ENCODE measurements at regions not wholly inside any gene's neighbourhood (a gene's known extent, or its start where the extent isn't known, plus 50 kb on each side); places are given as distances from the start of the nearest gene placed in this dataset.

DNA sequence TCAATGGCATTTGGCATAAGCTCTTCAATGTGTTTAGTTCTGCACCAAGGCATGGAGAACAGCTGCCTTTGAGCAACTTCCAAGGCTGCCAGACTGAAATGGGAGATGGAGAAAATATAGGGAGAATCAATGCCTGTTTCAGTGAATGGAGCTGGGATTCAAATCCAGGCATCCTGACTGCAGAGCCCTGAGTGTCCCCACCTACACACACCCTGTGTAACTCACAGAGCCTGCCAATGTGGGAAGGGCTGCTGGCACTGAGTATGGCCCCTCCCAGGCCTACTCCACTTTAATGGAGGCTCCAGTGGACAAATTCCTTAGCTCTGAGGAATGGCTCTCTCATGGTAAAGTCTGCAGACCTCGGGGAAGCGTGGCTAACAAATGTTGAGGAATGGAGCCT is 145.6 kb upstream of the TNR start:
- no peak overlapping the region for H3K4me2 ChIP-seq (ENCODE audit: low read length)
- no peak overlapping the region for H3K23ac ChIP-seq (ENCODE audit: low read length)
- peak overlapping the region; percentile 69 for H3K56ac ChIP-seq (ENCODE audit: low read length)
- H3K4me1 ChIP-seq (ENCODE audit: control insufficient read depth, low read depth, low read length): peaks cover 8% of the 10 kb centered on the region
- H2AK5ac ChIP-seq (ENCODE audit: low read length): peak overlapping the region; percentile 71
- no peak overlapping the region for H3K4ac ChIP-seq (ENCODE audit: low read depth, low read length)
- no peaks in the 10 kb centered on the region for H3K79me1 ChIP-seq (ENCODE audit: low read length)
- H3K9ac ChIP-seq (ENCODE audit: low read length): no peak overlapping the region
- H3K36me3 ChIP-seq (ENCODE audit: control insufficient read depth, insufficient read depth, low read length): no peaks in the 10 kb centered on the region
- no peak overlapping the region for H3K4me3 ChIP-seq (ENCODE audit: low read length)
- no peak overlapping the region for H4K8ac ChIP-seq (ENCODE audit: low read depth, low read length)
- no peaks in the 10 kb centered on the region for H3K27me3 ChIP-seq (ENCODE audit: insufficient read depth, low read length, poor library complexity)
- no peak overlapping the region for H2BK5ac ChIP-seq (ENCODE audit: low read length)
- no CpG with 5 or more reads among the region's 2 CpGs for WGBS (ENCODE audit: extremely low coverage, insufficient coverage, low lambda C conversion rate)
- no peak overlapping the region for H3K27ac ChIP-seq (ENCODE audit: low read depth, low read length)
- H4K5ac ChIP-seq (ENCODE audit: low read length): no peak overlapping the region
- no peak overlapping the region for H2BK15ac ChIP-seq (replicated peaks; ENCODE audit: low read depth)
- H3K79me2 ChIP-seq (ENCODE audit: control insufficient read depth, insufficient read depth, low read length): no peaks in the 10 kb centered on the region
- peak overlapping the region; percentile 17 for H2BK120ac ChIP-seq (ENCODE audit: low read depth, low read length)
- DNase-seq: no peak
- H3K18ac ChIP-seq (ENCODE audit: low read length): no peak overlapping the region

DNA sequence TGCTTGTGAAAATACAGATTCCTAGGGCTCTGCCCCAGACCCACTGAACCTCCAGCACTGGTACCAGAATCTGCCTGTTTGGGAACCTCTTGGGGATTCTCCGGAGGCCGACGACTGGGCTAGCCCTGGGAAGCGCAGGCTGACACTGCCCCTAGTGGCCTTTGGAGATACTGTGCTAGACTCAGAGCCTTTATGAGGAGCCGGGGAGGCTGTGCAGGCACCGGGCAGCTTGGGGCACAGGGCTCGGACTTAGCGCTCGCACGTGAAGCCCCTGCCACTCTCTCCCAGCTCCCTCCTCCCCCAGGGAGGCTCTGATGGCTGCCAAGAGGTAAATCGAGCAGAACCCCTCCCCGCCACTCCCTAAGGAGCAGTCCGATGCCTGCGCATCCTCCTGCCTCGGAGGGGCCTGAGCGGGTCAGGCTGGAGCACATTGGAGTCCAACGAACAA is 144.6 kb upstream of the TNR start:
- Histone ChIP-seq H2BK120ac (ENCODE audit: low read depth, low read length) (no peak overlapping the region), H3K9ac (ENCODE audit: low read length) (no peak overlapping the region), H4K5ac (ENCODE audit: low read length) (no peak overlapping the region), H3K56ac (ENCODE audit: low read length) (peak overlapping the region; percentile 81), H3K4me1 (ENCODE audit: control insufficient read depth, low read depth, low read length) (peaks cover 4% of the 10 kb centered on the region), H3K4ac (ENCODE audit: low read depth, low read length) (no peak overlapping the region), H2BK5ac (ENCODE audit: low read length) (peak overlapping the region; percentile 2), H2BK15ac (replicated peaks; ENCODE audit: low read depth) (no peak overlapping the region), H3K4me2 (ENCODE audit: low read length) (no peak overlapping the region), H3K36me3 (ENCODE audit: control insufficient read depth, insufficient read depth, low read length) (no peaks in the 10 kb centered on the region), H3K27ac (ENCODE audit: low read depth, low read length) (no peak overlapping the region), H3K79me2 (ENCODE audit: control insufficient read depth, insufficient read depth, low read length) (no peaks in the 10 kb centered on the region), H3K27me3 (ENCODE audit: insufficient read depth, low read length, poor library complexity) (no peaks in the 10 kb centered on the region), H3K23ac (ENCODE audit: low read length) (no peak overlapping the region), H3K4me3 (ENCODE audit: low read length) (no peak overlapping the region), H2AK5ac (ENCODE audit: low read length) (no peak overlapping the region), H3K18ac (ENCODE audit: low read length) (peak overlapping the region; percentile 9), H3K79me1 (ENCODE audit: low read length) (no peaks in the 10 kb centered on the region), H4K8ac (ENCODE audit: low read depth, low read length) (no peak overlapping the region)
- WGBS (ENCODE audit: extremely low coverage, insufficient coverage, low lambda C conversion rate): no CpG with 5 or more reads among the region's 17 CpGs
- peak; percentile 93 for DNase-seq

DNA sequence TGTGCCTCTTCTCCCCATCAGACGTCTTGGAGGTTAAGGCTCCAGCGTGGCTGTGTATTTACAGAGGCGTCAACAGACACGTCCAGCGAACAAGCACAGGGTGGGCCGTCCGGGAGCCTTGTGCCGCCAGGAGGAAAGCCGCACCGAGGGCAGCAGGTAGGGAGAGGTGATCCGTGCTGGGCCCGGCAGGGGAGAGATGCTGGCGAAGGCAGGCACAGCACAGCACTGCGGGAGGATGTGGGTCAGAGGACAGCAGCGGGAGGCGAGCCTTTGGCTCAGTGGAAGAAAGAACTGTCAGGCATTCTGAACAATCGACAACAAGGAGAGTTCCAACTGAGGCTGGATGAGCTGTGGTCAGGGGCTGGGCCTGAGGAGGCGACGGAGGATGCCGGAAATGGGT is 144.1 kb upstream of the TNR start:
- H3K36me3 ChIP-seq (ENCODE audit: control insufficient read depth, insufficient read depth, low read length): no peaks in the 10 kb centered on the region
- H3K56ac ChIP-seq (ENCODE audit: low read length): peak overlapping the region; percentile 81
- H2BK5ac ChIP-seq (ENCODE audit: low read length): peak overlapping the region; percentile 61
- no peaks in the 10 kb centered on the region for H3K79me1 ChIP-seq (ENCODE audit: low read length)
- no peak overlapping the region for H3K27ac ChIP-seq (ENCODE audit: low read depth, low read length)
- peak overlapping the region; percentile 71 for H2AK5ac ChIP-seq (ENCODE audit: low read length)
- no peak overlapping the region for H3K4me2 ChIP-seq (ENCODE audit: low read length)
- H3K9ac ChIP-seq (ENCODE audit: low read length): peak overlapping the region; percentile 28
- no peaks in the 10 kb centered on the region for H3K79me2 ChIP-seq (ENCODE audit: control insufficient read depth, insufficient read depth, low read length)
- no peak overlapping the region for H3K4me3 ChIP-seq (ENCODE audit: low read length)
- no peak overlapping the region for H3K4ac ChIP-seq (ENCODE audit: low read depth, low read length)
- no peak overlapping the region for H3K23ac ChIP-seq (ENCODE audit: low read length)
- no CpG with 5 or more reads among the region's 20 CpGs for WGBS (ENCODE audit: extremely low coverage, insufficient coverage, low lambda C conversion rate)
- no peak for DNase-seq
- H3K4me1 ChIP-seq (ENCODE audit: control insufficient read depth, low read depth, low read length): peaks cover 4% of the 10 kb centered on the region
- H2BK120ac ChIP-seq (ENCODE audit: low read depth, low read length): no peak overlapping the region
- H3K27me3 ChIP-seq (ENCODE audit: insufficient read depth, low read length, poor library complexity): no peaks in the 10 kb centered on the region
- H2BK15ac ChIP-seq (replicated peaks; ENCODE audit: low read depth): no peak overlapping the region
- H4K8ac ChIP-seq (ENCODE audit: low read depth, low read length): no peak overlapping the region
- peak overlapping the region; percentile 2 for H3K18ac ChIP-seq (ENCODE audit: low read length)
- no peak overlapping the region for H4K5ac ChIP-seq (ENCODE audit: low read length)

DNA sequence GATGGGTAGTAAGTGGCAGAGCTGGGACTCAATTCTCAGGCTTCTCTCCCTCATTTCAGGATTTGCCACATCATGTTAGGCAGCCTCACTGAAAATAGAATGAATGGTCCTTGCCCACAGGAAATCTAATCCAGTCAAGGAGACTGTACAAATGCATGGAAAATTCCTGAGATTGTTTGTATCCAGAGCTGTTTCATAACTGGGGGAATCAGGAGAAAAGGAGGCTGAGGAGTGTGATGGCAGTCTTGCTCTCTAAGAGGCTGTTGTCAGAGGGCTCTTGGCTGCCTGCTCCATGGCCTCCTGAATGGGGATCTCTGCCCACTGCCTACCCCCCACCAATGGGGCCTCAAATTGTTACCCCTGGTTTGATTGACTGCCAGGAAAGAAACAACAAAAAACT is 141.9 kb upstream of the TNR start:
- no peak overlapping the region for H2BK120ac ChIP-seq (ENCODE audit: low read depth, low read length)
- no peak overlapping the region for H3K9ac ChIP-seq (ENCODE audit: low read length)
- H4K5ac ChIP-seq (ENCODE audit: low read length): no peak overlapping the region
- no peak overlapping the region for H3K4me2 ChIP-seq (ENCODE audit: low read length)
- no peaks in the 10 kb centered on the region for H3K27me3 ChIP-seq (ENCODE audit: insufficient read depth, low read length, poor library complexity)
- H3K79me1 ChIP-seq (ENCODE audit: low read length): no peaks in the 10 kb centered on the region
- peak overlapping the region; percentile 85 for H3K4ac ChIP-seq (ENCODE audit: low read depth, low read length)
- H3K18ac ChIP-seq (ENCODE audit: low read length): no peak overlapping the region
- no peak overlapping the region for H3K4me3 ChIP-seq (ENCODE audit: low read length)
- H2BK5ac ChIP-seq (ENCODE audit: low read length): no peak overlapping the region
- peak overlapping the region; percentile 35 for H3K56ac ChIP-seq (ENCODE audit: low read length)
- H3K23ac ChIP-seq (ENCODE audit: low read length): no peak overlapping the region
- H3K79me2 ChIP-seq (ENCODE audit: control insufficient read depth, insufficient read depth, low read length): no peaks in the 10 kb centered on the region
- H2AK5ac ChIP-seq (ENCODE audit: low read length): peak overlapping the region; percentile 31
- no peaks in the 10 kb centered on the region for H3K36me3 ChIP-seq (ENCODE audit: control insufficient read depth, insufficient read depth, low read length)
- H4K8ac ChIP-seq (ENCODE audit: low read depth, low read length): no peak overlapping the region
- no peak overlapping the region for H3K27ac ChIP-seq (ENCODE audit: low read depth, low read length)
- no peak for DNase-seq
- H3K4me1 ChIP-seq (ENCODE audit: control insufficient read depth, low read depth, low read length): peaks cover 4% of the 10 kb centered on the region
- no peak overlapping the region for H2BK15ac ChIP-seq (replicated peaks; ENCODE audit: low read depth)

DNA sequence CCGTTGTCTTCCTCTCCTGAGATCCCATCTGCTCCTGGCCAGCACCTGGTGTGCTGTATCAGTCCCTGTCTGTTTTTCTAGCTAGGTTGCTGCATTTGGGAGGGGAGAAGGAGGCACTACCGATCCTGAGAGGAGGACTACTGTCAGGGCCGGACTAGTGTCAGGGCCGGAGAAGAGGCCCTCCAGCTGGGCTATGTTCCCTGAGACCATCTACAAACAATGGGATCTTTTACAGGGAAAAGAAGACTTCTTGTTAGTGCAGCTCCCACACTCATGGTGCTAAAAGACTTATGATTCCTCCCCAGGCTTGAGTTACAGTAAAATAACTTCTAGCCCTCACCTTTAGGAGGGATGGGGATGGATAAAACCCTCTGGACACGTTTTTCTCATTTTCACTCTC is 141.0 kb upstream of the TNR start:
- no peaks in the 10 kb centered on the region for H3K79me1 ChIP-seq (ENCODE audit: low read length)
- DNase-seq: no peak
- peak overlapping the region; percentile 36 for H2BK5ac ChIP-seq (ENCODE audit: low read length)
- H3K27me3 ChIP-seq (ENCODE audit: insufficient read depth, low read length, poor library complexity): no peaks in the 10 kb centered on the region
- peaks cover 4% of the 10 kb centered on the region for H3K4me1 ChIP-seq (ENCODE audit: control insufficient read depth, low read depth, low read length)
- H2AK5ac ChIP-seq (ENCODE audit: low read length): no peak overlapping the region
- H3K36me3 ChIP-seq (ENCODE audit: control insufficient read depth, insufficient read depth, low read length): no peaks in the 10 kb centered on the region
- no peaks in the 10 kb centered on the region for H3K79me2 ChIP-seq (ENCODE audit: control insufficient read depth, insufficient read depth, low read length)
- no peak overlapping the region for H4K5ac ChIP-seq (ENCODE audit: low read length)
- WGBS (ENCODE audit: extremely low coverage, insufficient coverage, low lambda C conversion rate): no CpG with 5 or more reads among the region's 5 CpGs
- H3K18ac ChIP-seq (ENCODE audit: low read length): peak overlapping the region; percentile 11
- H3K56ac ChIP-seq (ENCODE audit: low read length): peak overlapping the region; percentile 57
- no peak overlapping the region for H3K4me3 ChIP-seq (ENCODE audit: low read length)
- no peak overlapping the region for H3K4me2 ChIP-seq (ENCODE audit: low read length)
- no peak overlapping the region for H3K9ac ChIP-seq (ENCODE audit: low read length)
- H3K23ac ChIP-seq (ENCODE audit: low read length): no peak overlapping the region
- no peak overlapping the region for H2BK120ac ChIP-seq (ENCODE audit: low read depth, low read length)
- no peak overlapping the region for H3K27ac ChIP-seq (ENCODE audit: low read depth, low read length)
- no peak overlapping the region for H2BK15ac ChIP-seq (replicated peaks; ENCODE audit: low read depth)
- no peak overlapping the region for H4K8ac ChIP-seq (ENCODE audit: low read depth, low read length)
- peak overlapping the region; percentile 46 for H3K4ac ChIP-seq (ENCODE audit: low read depth, low read length)

DNA sequence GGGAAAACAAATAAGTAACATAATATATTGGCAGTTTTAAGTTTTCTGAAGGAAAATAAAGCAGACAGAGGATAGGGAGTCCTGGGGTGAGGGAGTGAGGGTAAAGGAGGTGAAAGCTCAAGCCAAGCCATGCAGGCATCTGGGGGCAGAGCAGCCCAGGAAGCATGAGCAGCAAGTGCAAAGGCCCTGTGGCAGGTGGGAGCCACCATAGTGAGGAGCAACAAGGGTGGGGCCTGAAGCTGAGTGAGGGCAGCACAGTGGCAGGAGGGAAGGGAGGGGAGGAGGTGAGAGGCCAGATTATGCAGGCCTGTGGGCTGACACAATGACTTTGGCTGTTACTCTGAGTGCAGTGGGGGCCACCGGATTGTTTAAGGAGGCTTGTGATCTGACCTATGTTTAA is 138.8 kb upstream of the TNR start:
- Histone ChIP-seq H2BK15ac (replicated peaks; ENCODE audit: low read depth) (no peak overlapping the region), H2BK120ac (ENCODE audit: low read depth, low read length) (no peak overlapping the region)

More for the DNA sequence above, 138.8 kb upstream of the TNR start:
- H3K4ac ChIP-seq (ENCODE audit: low read depth, low read length): no peak overlapping the region
- no peak overlapping the region for H4K5ac ChIP-seq (ENCODE audit: low read length)
- no peaks in the 10 kb centered on the region for H3K79me2 ChIP-seq (ENCODE audit: control insufficient read depth, insufficient read depth, low read length)
- no peaks in the 10 kb centered on the region for H3K79me1 ChIP-seq (ENCODE audit: low read length)
- DNase-seq: no peak
- no peak overlapping the region for H3K4me2 ChIP-seq (ENCODE audit: low read length)
- peak overlapping the region; percentile 27 for H3K56ac ChIP-seq (ENCODE audit: low read length)
- H4K8ac ChIP-seq (ENCODE audit: low read depth, low read length): no peak overlapping the region
- H3K23ac ChIP-seq (ENCODE audit: low read length): no peak overlapping the region
- H3K9ac ChIP-seq (ENCODE audit: low read length): no peak overlapping the region
- H3K18ac ChIP-seq (ENCODE audit: low read length): no peak overlapping the region
- H3K4me1 ChIP-seq (ENCODE audit: control insufficient read depth, low read depth, low read length): no peaks in the 10 kb centered on the region
- H2BK5ac ChIP-seq (ENCODE audit: low read length): peak overlapping the region; percentile 22
- no peak overlapping the region for H3K27ac ChIP-seq (ENCODE audit: low read depth, low read length)
- WGBS (ENCODE audit: extremely low coverage, insufficient coverage, low lambda C conversion rate): no CpG with 5 or more reads among the region's 1 CpG
- peak overlapping the region; percentile 49 for H2AK5ac ChIP-seq (ENCODE audit: low read length)
- H3K36me3 ChIP-seq (ENCODE audit: control insufficient read depth, insufficient read depth, low read length): no peaks in the 10 kb centered on the region
- no peaks in the 10 kb centered on the region for H3K27me3 ChIP-seq (ENCODE audit: insufficient read depth, low read length, poor library complexity)
- no peak overlapping the region for H3K4me3 ChIP-seq (ENCODE audit: low read length)

All from mesendoderm (in vitro differentiated cells).